HG02642 (cell line): ENCODE measurements at regions not wholly inside any gene's neighbourhood (a gene's known extent, or its start where the extent isn't known, plus 50 kb on each side); places are given as distances from the start of the nearest gene placed in this dataset.

Experiments
- ATAC-seq: cut with Tn5 transposase; IDR thresholded peaks from one replicate; pipeline ENCODE4 v1.9.1; 2021; ENCODE audit warnings: mild to moderate bottlenecking; ENCODE audit not compliant: unreplicated experiment, poor library complexity

DNA sequence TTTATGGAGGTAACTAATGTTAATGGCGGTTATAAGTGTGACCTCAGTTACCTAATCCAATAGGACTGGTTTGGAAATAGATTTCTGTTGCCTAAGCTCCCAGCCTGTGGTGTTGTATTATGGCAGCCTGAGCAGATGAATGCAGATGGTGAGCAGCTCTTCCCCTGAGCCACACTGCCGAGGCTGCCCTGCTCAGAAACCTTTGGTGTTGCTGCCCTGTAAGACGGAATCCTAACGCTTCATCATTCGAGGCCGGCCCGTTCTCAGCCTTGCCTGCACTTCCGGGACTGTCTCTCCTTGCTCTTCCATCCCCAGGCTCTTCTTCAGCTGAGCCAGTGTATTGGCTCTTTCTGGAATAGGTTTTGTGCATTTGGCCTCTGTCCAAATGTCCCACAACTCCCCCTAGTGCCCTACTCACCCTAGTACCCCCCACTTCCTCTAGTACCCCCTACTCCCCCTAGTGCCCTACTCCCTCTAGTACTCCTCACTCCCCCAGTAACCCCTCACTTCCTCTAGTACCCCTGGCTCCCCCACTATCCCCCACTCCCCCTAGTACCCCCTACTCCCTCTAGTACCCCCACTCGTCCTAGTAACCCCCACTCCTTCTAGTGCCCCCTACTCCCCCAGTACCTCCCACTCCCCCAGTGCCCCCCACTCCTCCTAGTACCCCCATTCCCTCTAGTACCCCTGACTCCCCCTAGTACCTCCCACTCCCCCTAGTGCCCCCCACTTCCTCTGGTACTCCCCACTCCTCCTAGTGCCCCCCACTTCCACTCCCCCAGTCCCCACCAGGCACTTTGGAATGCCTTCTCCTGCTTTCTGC lies 106.0 kb upstream of the TAF1B start:
- ATAC-seq: no peak

DNA sequence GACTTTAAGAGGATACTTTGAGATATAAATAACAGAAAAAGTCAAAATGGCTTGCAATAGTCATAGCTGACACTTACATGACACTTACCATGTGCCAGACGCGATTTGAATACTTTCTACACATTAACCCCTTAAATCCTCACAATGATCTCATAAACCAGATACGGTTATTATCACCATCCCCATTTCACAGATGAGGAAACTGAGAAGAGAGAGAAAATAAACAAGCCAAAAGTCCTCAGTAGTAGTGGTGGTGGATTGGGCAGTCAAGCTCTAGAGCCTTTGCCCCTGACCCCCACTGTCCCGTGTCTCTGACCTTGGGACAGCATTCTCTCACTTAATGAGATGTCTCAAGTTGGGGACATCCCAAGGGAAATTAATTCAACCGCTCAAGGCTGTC lies 105.2 kb upstream of the TAF1B start:
- no peak for ATAC-seq

DNA sequence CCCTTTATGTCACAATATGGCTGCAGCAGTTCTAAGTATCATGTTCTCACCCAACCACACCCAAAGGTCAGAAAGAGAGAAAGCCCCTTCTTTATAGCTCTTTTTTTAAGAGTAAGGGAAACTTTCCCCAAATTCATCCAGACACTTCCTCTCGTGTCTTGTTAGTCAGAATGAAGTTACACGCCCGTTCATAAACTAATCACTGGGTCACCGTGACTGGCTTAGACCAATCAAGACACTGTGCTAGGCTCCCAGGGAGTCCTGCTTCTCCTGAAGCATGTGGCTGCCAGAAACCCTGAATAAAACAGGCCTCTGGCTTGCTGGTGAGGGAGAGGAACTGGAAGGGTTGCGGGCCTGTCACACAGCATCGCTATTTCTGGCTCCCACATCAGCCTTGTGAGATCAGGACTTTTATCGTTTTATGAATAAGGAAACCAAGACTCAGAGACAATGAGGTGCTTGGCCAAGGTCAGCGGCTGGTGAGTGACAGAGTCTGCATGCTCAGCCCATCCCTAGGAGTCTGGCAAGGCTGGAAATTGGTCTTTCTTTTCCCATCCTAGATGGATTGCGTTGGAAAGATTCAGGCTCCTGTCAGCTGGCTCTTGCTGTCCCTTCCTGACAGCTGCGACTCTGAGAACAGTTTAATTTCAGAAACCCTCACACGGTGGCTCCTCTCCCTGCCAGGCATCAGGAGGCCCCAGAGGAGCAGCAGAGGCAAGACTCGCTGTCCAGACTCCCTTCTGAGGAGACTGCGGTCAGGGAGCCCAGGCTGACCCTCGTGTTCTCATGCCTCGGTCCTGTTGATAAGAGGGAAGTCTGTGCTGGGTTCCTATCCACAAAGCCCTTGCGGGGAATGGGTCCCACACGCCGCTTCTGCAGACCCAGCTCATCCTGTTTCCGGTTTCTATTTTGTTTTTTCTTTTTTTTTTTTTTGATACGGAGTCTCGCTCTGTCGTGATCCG lies 104.5 kb upstream of the TAF1B start:
- ATAC-seq: peak; percentile 45

DNA sequence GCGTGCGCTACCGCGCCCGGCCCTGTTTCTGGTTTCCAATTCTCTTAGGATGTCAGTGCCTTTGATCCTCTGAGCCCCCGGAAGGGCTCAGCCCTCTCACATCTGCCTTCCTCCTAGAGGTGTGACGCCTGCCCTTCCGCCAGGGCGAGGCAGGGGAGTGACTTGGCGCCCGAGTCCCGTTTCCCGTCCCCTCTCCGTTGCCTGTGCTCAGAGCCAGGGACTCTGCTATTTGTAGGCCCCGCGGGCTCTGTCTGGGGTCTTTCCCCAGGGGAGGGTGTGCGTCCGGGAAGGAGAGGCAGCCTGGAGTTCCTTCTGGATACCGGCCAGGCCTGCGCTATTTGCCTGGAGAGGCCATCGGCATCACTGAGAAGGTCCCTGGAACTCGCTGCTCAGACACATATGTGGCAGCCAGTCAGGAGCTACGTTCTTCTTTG lies 103.7 kb upstream of the TAF1B start:
- peak; percentile 50 for ATAC-seq

DNA sequence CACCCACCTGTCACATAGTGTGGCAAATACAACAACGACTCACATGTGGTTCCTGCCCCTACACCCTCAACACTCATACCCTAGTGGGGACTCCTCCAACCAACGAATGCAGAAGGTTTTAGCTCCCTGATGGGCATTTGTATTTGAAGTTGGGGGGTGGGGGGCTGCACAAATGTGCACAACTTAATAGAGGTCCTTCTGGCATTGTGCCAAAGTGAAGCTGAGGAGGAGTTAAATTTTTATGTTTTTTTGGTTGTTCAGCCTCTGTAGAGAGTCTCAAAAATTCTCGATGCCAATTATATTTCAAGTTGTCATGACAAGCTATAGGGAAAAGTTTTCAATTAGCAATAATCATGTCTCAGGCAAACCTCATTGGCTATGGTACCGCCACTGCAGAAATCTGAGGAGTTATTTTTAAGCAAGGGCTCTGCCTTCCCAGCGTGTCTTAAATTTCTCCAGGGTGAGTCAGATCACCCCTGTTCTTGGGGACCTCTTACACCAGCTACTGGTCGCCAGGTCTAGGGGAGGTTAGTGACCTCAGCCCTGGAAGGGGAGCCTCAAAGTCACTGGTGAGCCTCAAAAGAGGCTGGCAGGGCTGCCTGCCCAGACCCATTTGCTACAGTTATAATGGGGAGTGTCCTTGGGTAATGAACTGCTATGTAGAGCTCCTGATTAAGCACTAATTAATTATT lies 102.7 kb upstream of the TAF1B start:
- no peak for ATAC-seq

DNA sequence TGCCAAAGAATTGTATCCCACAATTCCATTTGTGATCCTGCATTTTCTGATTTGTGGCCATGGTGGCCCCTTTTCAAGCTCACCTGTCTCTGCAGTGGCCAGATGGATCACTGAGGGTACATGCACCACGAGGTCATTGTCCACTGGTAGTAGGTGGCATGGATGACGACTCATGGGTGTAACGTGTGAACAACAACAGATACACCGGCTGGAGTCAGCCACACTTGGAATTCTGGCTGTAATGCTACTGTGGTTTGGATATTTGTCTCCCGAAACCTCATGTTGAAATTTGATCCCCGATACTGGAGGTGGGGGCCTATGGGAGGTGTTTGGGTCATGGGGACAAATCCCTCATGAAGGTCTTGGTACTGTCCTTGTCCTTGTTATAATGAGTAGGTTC lies 102.2 kb upstream of the TAF1B start:
- ATAC-seq: no peak

DNA sequence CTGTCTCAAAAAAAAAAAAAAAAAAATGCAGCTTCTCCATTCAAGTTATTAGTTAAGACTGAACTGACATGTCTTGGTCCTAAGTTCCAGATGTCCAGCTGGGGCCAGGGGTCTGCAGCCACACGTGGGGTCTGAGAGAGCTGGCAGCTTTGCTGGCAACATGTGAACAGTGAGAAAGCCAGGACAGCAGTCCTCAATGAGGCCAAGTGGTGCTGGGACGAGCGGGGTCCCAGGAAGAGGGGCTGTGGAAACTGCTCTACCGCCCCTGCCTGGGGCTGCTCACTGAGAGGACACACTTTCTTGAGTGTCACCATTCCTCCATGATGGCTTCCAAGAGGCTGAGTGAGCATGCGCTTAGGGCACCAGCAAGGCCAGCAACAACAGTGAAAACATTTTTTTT lies 100.7 kb upstream of the TAF1B start:
- no peak for ATAC-seq

DNA sequence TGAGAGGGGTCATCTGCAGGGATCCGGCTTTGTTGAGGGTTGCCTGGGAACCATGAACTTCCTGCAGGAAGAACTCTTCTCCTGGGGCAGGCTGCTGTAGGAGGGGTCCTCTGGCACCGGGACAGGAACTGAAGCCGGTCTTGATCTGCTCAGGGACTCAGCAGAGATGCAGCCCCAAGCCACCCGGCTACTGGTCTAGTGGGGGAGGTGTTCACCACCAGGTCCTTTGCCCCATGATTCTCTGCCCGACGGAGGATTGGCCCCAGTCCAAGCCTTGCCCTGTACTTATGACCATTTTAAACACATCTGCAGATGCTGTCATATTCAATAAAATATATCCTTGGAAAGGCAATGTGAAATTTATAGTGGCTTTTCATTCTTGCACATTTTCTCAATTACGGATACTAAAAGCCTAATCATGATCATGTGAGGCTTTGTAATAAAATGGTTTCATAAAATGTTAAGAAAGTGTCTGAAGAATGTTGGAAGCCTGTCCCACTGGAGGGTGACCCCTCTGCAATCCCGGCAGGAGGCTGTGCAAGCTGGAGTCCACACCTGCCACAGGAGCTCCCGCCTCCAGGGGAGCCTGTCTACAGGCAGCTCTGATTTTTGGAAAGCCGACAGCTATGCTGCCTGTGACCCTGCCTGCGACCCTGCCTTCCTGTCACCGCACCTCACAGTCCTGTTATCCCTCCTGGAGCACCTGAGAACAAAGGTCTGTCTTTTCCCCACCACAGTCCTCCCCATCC lies 98.8 kb upstream of the TAF1B start:
- no peak for ATAC-seq

DNA sequence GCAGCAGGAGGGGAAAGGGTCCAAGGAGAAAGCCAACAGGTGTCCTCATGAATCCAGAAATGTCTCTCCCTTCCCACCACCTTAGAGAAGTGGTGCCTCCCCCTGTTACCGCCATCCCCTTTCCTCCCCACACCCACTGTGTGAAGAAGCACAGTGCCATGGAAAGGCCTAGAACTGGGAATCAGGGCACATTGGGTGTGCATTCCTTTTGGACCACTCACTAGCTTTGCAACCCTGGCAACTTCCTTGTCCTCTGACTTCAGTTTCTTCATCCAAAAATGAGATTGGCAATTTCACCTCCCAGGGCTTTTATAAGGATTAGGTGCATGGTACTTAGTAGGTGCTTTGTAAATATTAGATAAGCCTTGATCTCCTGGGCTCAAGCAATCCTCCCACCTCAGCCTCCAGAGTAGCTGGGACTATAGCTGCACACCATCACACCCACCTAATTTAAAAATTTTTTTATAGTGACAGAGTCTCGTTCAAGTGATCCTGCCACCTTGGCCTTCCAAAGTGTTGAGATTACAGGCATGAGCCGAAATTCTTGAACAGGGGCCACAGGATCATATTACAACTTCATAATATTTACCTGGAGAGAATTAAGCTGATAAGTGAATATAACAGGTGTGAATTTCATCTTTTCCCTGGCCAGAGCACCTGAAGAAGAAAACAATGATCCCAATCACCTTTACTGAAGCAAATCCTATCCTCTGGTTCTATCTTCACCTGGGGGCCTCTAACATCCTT lies 97.9 kb upstream of the TAF1B start:
- no peak for ATAC-seq

DNA sequence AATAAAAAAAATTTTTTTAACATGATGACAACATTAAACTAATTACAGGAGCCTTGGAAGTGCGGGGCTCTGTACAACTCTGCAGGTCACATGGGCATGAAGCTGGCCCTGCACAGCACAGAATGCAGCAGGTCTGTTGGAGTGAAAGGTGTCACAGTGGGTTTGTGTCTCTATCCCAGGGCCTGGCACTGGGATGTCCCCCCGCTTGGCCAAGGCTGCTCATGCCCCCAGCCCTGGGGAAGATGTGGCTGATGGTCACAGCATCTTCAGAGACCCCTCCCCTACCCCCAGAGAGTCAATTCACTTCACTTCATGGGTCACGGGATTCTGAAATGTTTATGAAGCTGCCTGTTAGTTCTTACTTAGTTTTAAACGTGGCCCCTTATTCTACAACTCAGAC lies 95.9 kb upstream of the TAF1B start:
- ATAC-seq: no peak

DNA sequence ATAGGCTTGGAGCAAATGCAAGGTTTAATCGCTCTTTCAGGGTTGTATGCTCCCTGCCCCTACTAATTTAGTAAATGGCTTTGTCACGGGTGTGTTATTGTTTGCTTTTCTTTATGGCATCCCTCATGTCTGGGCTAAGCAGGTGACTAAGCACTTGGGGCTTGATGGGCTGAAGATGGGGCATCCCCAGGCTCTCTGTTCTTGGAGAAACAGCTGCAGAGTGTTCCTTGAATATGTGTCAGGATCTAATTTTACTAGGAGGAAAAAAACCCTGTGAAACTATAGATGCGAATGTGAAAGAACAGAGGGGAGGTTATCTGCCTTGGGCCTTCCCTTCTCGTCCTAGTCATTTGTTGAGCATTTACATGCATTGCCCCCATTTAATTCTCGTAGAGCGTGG lies 94.7 kb upstream of the TAF1B start:
- ATAC-seq: no peak

DNA sequence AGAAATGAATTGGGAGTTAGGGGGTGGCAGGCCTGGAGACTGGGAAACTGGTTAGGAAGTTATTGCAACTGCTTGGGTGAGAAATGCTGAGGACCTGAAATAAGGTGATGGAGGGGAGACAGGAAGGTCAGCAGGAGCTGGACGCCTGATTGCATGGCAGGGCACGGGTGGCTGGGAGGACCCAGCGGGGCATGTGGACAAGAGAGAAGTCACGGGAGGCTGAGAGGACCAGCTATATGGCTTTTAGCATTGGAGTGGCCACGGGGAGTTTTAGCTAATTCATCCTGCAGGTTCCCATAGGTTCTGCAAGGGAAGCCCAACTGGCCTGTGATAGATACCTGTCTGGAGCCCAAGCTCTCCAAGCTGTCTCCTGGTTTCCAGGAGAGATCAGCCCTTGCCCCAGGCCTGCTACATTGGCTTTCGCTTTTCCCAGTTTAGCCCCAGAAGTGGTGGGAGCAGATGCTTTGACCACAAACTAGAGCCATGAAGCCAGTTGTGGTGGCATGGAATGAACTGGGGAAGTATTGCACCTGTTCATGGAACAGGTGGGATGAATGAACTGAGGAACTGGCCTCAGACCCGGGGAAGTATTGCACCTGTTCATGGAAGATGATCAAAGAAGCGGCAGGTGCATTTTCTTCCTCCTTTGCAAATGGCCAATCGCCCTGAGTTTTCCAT lies 93.6 kb upstream of the TAF1B start:
- ATAC-seq: no peak

DNA sequence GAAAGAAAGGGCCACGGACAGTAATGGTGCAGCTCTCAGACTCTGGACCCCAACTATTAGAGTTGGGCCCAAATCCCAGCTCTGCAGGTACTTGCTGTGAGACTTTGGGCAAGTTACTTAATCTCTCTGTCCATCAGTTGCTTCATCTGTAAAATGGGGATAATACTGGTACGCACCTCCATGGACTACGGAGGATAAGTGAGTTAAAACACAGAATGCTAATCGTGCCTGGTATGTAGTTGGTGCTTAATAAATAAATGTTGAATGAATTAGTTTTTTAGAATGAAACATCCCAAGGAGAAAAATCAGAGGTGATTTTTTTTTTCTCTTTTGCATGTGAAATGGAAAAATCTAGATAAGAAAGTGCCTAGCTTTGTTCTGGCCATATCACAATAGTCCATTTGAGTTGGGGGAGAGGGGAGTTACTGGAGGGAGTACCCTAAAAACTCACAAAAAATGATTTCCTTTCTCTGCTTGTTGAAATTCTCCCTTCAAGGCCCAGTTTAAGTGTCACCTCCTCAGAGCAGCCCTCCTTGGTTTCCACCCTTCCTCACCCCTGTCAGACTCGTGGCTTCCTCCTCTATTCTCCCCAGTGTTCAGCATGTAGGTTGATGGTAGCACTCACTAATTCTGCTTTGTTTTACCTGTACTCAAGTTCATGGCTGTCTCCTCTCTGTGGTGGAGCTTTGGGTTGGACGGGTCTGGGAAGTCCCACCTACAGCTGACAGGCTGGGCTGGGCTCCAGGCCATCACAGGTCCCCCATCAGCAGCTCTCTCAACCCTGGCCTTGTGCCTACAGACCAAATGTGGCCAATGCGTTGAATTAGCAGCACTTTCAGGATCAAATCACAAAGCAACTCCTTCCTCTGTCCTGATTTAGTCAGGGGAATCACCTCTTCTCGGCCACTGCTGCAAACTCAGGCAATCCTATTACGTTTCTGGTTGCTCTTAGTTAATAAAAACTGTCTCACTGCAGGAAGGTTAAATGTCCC lies 92.8 kb upstream of the TAF1B start:
- no peak for ATAC-seq

DNA sequence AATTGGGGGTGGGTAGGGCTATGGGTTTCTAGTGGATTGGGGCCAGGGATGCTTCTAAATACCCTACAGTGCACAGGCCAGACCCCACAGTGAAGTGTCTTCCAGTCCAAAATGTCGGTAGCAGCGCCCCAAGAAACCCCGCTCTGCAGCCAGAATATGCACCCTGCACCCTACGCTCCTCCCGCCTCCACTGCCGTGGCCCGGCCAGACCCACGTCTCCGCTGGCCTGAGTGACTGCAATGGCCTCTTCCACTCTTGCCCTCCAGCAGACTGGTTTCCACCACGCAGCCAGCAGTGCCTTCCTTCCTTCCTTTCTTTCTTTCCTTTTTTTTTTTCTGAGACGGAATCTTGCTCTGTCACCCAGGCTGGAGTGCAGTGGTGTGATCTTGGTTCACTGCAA lies 91.4 kb upstream of the TAF1B start:
- ATAC-seq: no peak

DNA sequence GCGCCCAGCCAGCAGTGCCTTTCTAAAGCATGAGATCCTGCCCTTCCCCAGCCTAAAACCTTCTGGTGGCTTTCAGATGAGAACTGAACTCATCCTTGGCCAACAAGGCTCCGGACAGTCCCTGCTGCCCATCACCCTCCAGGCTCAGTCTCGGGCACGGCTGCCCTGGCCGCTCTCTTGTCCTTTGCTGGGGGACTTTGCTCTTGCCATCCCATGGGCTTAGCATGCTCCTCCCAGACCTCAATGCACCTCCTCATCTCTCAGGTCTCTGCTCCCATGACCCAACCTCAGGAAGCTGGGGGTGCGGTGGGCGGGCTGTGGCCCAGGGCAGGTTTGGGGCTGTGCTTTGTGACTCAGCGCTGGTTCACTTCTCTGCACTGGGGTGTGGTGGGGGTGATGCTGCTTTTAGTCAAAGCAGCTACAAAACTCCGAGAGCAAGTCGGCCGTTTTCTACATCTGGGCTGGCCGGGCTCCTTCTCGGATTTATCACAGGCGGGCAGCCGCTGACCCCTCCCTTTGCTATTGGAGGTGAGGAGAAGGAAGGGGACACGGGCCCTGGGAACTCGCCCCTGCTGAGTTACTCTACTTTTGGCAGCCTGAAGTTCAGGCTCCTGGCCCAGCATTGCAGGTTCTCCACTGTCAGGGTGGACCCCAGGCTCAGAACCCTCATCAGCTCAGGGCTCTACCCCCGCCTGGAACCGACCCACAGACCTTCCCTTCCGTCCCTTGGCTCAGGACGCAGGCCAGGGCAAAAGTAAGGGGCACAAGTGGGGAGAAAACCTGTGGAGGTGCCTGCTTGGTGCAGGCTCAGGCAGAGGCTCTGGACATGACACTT lies 90.6 kb upstream of the TAF1B start:
- no peak for ATAC-seq

DNA sequence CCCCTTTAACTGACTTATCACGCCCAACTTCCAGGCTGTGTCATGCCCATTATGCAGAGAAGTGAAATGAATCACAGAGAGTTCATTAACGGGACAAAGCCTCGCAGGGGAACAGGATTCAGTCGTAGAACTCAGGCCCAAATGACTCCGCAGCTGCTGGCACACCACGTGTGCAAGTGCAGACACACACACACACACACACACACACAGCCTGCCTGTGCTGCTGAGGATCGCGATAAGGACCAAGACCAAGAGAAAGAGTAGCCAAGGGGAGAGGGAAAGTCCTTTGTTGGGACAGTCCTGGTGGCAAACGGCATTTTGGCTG lies 90.0 kb upstream of the TAF1B start:
- ATAC-seq: peak; percentile 71
